ENCODE measurements at regions not wholly inside any gene's neighbourhood (a gene's known extent, or its start where the extent isn't known, plus 50 kb on each side); places are given as distances from the start of the nearest gene placed in this dataset.

GRCh38 chr22:48959496-48959895, 868.2 kb downstream of the BRD1 start:
- Histone ChIP-seq H3K79me2 (ENCODE audit: insufficient read depth, low read length) (no peaks in the 10 kb centered on the region), H3K9ac (ENCODE audit: low read length) (no peak overlapping the region), H3K4me2 (ENCODE audit: low read length) (no peak overlapping the region), H3K27me3 (ENCODE audit: insufficient read depth, low read length) (0 out of 2 replicates have a peak, but pooled peaks cover 3% of the 10 kb centered on the region), H3K9me2 (ENCODE audit: insufficient read depth) (no peaks in the 10 kb centered on the region), H3K27ac (ENCODE audit: low read depth, low read length) (no peak overlapping the region), H3K4me3 (replicated peaks in 1 of 2; ENCODE audit: low read depth in 1 of 2, low read length in 2 of 2) (no peak overlapping the region), H3K36me3 (ENCODE audit: control insufficient read depth in 1 of 2, insufficient read depth in 2 of 2, low read length in 2 of 2) (no peaks in the 10 kb centered on the region), H2AFZ (ENCODE audit: low read depth, low read length, poor library complexity, severe bottlenecking) (no peak overlapping the region), H3K4me1 (ENCODE audit: control insufficient read depth in 1 of 2, insufficient read depth in 2 of 2, low read length in 2 of 2) (no peaks in the 10 kb centered on the region), H3K9me3 (ENCODE audit: control insufficient read depth in 1 of 2, insufficient read depth in 1 of 2, low read depth in 1 of 2, low read length in 2 of 2) (no peaks in the 10 kb centered on the region), H4K20me1 (ENCODE audit: insufficient read depth) (no peaks in the 10 kb centered on the region)
- DNase-seq (ENCODE audit: low read depth, low spot score) (no peak), ATAC-seq (no peak)
- ChIA-PET POLR2A (no interaction called here), RAD21 (ENCODE audit: low non-redundant PET in 1 of 2, low total read pairs in 2 of 2, uncharacterized antibody in 2 of 2, unreplicated experiment in 2 of 2) (no interaction called here), CTCF (no interaction called here)
- intact Hi-C loops (cut with micrococcal nuclease) = no loop called here
- no peak for TF ChIP-seq YY1 (IDR thresholded peaks at IDR 0.05; ENCODE audit: extremely low read depth, insufficient replicate concordance, low read depth, low read length)
- no peak for TF ChIP-seq REST (IDR thresholded peaks at IDR 0.05; ENCODE audit: low read depth)
- TF ChIP-seq CBX3 (IDR thresholded peaks at IDR 0.05; ENCODE audit: low read depth) = no peak
- TF ChIP-seq ZBTB33 (IDR thresholded peaks at IDR 0.05; ENCODE audit: extremely low read depth, insufficient replicate concordance, low read length) = no peak
- BruUV-seq (replicated peaks) = no TSS peak
